ENCODE measurements at regions not wholly inside any gene's neighbourhood (a gene's known extent, or its start where the extent isn't known, plus 50 kb on each side); places are given as distances from the start of the nearest gene placed in this dataset.

DNA sequence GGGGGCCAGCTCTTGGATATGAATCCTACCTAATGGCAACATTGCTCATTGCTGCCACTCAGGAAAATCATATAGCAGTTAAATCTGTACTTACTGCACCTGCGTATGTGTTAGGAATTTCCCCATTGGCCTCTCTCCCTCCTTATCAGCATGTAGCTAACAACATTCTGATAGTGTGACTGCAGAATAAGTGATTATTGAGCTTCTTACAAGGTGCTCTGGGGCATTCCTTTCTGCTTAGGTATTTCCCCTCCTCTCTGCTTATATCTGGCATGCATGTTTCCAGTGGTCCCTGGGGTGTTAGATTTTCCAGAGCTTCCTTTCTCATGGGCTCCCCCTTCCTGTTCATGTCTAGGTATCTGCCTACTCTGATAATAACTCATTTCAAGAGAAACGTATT lies 414.1 kb upstream of the SLITRK1 start:
- TF ChIP-seq POLR2AphosphoS5 (IDR thresholded peaks at IDR 0.05; ENCODE audit: low read depth, low read length) (no peak), TAF1 (IDR thresholded peaks at IDR 0.05; ENCODE audit: low read depth, low read length) (no peak)

All from GM12891 (cell line).